ENCODE measurements at regions not wholly inside any gene's neighbourhood (a gene's known extent, or its start where the extent isn't known, plus 50 kb on each side); places are given as distances from the start of the nearest gene placed in this dataset.

DNA sequence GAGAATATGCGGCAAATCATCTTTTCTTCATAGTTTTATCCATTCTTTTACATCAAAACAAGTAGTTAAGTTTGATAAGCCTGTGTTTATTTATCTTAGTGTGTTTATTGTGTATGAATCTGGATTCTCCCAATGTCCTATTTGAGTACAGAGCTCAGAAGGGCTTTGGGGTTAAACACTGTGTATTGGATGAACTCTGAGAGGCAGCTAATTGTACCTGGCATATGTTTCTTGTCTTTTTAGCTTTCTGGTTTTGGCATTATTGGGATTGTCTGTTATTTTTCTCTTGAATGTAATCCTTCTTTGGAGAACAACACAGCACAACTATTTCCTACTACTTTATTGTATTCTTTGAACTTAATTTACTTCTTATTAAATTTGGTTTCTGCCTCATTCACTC lies 906.9 kb downstream of the ADGRL2 start:
- Histone ChIP-seq H3K9me3 (replicated peaks in 1 of 3) (no peaks in the 10 kb centered on the region), H3K27me3 (no peaks in the 10 kb centered on the region), H3K4me1 (replicated peaks in 1 of 2) (no peaks in the 10 kb centered on the region), H3K4me3 (no peak overlapping the region), H3K36me3 (replicated peaks in 1 of 2) (no peaks in the 10 kb centered on the region), H3K27ac (no peak overlapping the region)
- 83 to 88% (median 85%) methylated on average over 1 of the region's 1 CpG for WGBS, 4 donors
- no peak for TF ChIP-seq POLR2A (IDR thresholded peaks at IDR 0.05)
- TF ChIP-seq, protein P1, sequence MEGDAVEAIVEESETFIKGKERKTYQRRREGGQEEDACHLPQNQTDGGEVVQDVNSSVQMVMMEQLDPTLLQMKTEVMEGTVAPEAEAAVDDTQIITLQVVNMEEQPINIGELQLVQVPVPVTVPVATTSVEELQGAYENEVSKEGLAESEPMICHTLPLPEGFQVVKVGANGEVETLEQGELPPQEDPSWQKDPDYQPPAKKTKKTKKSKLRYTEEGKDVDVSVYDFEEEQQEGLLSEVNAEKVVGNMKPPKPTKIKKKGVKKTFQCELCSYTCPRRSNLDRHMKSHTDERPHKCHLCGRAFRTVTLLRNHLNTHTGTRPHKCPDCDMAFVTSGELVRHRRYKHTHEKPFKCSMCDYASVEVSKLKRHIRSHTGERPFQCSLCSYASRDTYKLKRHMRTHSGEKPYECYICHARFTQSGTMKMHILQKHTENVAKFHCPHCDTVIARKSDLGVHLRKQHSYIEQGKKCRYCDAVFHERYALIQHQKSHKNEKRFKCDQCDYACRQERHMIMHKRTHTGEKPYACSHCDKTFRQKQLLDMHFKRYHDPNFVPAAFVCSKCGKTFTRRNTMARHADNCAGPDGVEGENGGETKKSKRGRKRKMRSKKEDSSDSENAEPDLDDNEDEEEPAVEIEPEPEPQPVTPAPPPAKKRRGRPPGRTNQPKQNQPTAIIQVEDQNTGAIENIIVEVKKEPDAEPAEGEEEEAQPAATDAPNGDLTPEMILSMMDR (IDR thresholded peaks at IDR 0.05), result no peak
- no peak for DNase-seq
- intact Hi-C loops (cut with DNase I), result no loop called here

DNA sequence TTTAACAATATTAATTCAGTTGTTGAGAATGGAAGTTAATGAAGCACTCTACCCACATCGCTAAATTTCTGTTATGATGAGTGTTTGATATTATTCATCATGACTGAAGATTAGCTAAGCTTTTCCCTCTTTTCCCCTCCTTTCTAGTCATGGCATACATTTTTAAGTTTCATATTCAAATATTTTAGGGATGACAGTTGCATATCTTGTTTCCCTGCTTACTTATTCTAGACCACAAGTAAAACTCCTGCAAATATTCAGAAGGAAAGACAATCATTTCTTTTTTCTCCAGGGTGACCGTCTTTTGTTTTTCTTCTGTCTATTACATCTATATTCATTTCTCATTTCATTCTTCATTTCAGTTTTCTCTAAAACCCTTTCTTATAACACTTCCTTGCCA lies 906.0 kb downstream of the ADGRL2 start:
- Histone ChIP-seq H3K27ac (no peak overlapping the region), H3K4me3 (no peak overlapping the region), H3K36me3 (replicated peaks in 1 of 2) (no peaks in the 10 kb centered on the region), H3K4me1 (replicated peaks in 1 of 2) (no peaks in the 10 kb centered on the region), H3K27me3 (no peaks in the 10 kb centered on the region), H3K9me3 (replicated peaks in 1 of 3) (no peaks in the 10 kb centered on the region)
- TF ChIP-seq, protein P1 (IDR thresholded peaks at IDR 0.05), result no peak
- no peak for TF ChIP-seq POLR2A (IDR thresholded peaks at IDR 0.05)
- WGBS, 4 donors, result 89 to 98% (median 95%) methylated on average over 2 of the region's 2 CpGs
- DNase-seq, result no peak
- intact Hi-C loops (cut with DNase I), result no loop called here

DNA sequence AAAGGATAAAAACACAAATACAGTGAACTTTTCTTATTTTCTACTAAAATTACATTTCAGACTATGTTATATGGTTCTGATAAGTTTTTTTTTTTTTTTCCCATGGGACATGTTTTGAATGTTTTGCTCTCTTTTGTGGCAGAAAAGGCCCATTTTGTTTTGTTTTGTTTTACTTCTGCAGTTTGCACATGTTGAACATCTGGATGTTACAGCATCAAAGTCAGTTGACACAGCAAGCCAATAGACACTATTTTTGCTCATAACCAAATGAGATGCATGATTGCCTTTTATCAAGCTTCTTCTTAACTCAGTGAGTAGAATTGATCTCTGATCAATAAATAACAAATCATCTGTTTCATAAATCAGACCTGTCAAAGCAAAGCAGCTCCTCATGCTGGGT lies 904.2 kb downstream of the ADGRL2 start:
- no peak for DNase-seq
- Histone ChIP-seq H3K9me3 (replicated peaks in 1 of 3) (no peaks in the 10 kb centered on the region), H3K27me3 (no peaks in the 10 kb centered on the region), H3K4me1 (replicated peaks in 1 of 2) (no peaks in the 10 kb centered on the region), H3K36me3 (replicated peaks in 1 of 2) (no peaks in the 10 kb centered on the region), H3K4me3 (no peak overlapping the region), H3K27ac (no peak overlapping the region)
- intact Hi-C loops (cut with DNase I), result no loop called here
- TF ChIP-seq, protein P1 (IDR thresholded peaks at IDR 0.05), result no peak
- no peak for TF ChIP-seq POLR2A (IDR thresholded peaks at IDR 0.05)

DNA sequence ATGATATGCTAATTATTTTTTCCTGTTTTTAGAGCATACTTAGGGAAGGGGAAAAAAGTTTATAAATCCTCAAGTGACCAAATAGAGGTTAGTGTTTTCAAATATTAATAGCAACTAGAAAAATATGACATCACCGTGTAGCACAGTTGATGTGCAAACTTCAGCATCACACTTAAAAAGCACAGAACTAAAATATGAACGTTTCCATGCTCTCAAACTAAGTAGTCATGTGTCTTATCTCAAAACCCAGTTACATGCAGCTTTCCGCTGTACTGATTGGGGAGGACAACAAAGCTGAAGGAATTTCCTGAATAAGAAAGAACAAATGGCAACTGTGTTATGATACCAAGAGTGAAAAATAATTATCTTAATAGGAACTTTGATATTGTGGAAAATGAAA lies 903.7 kb downstream of the ADGRL2 start:
- WGBS, 4 donors, result 43 to 53% (median 47%) methylated on average over 3 of the region's 3 CpGs
- TF ChIP-seq, protein P1 (IDR thresholded peaks at IDR 0.05), result no peak
- no peak for TF ChIP-seq POLR2A (IDR thresholded peaks at IDR 0.05)
- no peak for DNase-seq
- no peaks in the 10 kb centered on the region for H3K36me3 ChIP-seq (replicated peaks in 1 of 2)
- intact Hi-C loops (cut with DNase I), result no loop called here
- H3K9me3 ChIP-seq (replicated peaks in 1 of 3), result no peaks in the 10 kb centered on the region
- no peak overlapping the region for H3K4me3 ChIP-seq
- no peaks in the 10 kb centered on the region for H3K4me1 ChIP-seq (replicated peaks in 1 of 2)
- H3K27ac ChIP-seq, result no peak overlapping the region
- no peaks in the 10 kb centered on the region for H3K27me3 ChIP-seq

Measured in adrenal gland (tissue), 9 donors.